ENCODE measurements at regions not wholly inside any gene's neighbourhood (a gene's known extent, or its start where the extent isn't known, plus 50 kb on each side); places are given as distances from the start of the nearest gene placed in this dataset.

DNA sequence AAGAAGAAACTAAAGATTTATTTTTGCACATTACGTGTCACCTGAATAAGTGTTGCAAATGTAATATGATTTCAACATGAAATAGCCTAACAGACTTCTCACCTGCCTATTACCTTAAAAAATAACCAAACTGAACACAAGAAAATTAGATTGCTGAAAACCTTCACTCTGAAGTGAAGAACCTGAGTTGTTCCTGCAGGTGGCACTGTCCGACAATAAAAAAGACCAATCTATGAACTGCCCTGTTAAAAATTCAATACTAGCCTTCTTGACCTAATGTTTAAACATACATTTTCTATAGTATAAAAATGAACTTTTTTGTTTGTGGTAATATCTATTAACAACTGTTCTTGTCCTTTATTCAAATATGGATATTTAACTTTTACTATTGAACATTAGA lies 69.2 kb upstream of the PNPLA4 start:
- no peak for TF ChIP-seq ZNF274 (IDR thresholded peaks at IDR 0.05; ENCODE audit: low read depth, low read length)
- no peak for TF ChIP-seq SUZ12 (IDR thresholded peaks at IDR 0.05; ENCODE audit: extremely low read depth, insufficient read depth, insufficient read length)
